ENCODE measurements at regions not wholly inside any gene's neighbourhood (a gene's known extent, or its start where the extent isn't known, plus 50 kb on each side); places are given as distances from the start of the nearest gene placed in this dataset.
A peak's percentile ranks its signal among the peaks of the same experiment; 100 is the strongest.

GRCh38 chr3:175911937-175912336 lies 1052.8 kb downstream of the NAALADL2 start:
- peak in 1 of 11 donors; percentile 11 for DNase-seq (ENCODE audit: extremely low read depth in 1 of 11, low read depth in 9 of 11, low spot score in 4 of 11)

GRCh38 chr3:175902226-175902625 lies 1043.1 kb downstream of the NAALADL2 start:
- peak in 2 of 11 donors; percentile 16 to 19 for DNase-seq (ENCODE audit: extremely low read depth in 1 of 11, low read depth in 9 of 11, low spot score in 4 of 11)

DNA sequence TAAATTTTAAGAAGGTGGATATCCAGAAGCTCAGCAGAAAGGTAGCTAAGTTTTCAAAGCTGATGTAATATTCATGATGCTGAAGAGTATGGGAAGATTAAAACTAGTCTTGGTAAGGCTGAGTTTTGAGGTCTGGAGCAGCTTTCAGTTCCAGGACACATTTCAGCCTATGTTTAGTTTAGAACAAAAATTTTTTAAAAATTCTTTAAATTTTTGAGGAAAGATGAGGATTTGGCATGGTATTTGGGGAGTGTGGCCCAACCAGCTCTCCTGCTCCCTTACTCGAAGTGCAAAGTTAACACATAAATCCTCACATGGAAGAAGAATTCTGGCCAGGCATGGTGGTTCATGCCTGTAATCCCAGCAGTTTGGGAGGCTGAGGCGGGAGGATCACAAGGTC lies 1039.1 kb downstream of the NAALADL2 start:
- no peak for DNase-seq (ENCODE audit: extremely low read depth in 1 of 11, low read depth in 9 of 11, low spot score in 4 of 11)

DNA sequence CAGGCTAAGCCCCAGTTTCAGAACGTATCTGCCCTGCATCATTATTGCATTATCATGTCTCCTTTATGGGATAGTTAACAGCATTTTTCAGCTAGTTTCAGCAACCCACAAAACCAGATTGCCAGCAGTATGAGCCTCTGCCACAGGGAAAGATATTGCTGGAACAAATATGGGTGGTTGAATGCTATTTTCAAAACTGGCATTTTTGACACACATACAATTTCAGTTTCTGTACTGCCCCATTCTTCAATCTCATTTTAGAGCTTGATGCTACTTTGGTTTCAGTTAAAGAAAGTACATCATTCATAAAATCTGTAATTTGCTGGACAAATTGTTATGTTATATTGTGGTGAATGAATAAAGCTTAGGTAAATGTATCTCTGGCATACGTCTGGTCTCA lies 1037.5 kb downstream of the NAALADL2 start:
- no peak for DNase-seq (ENCODE audit: extremely low read depth in 1 of 11, low read depth in 9 of 11, low spot score in 4 of 11)

DNA sequence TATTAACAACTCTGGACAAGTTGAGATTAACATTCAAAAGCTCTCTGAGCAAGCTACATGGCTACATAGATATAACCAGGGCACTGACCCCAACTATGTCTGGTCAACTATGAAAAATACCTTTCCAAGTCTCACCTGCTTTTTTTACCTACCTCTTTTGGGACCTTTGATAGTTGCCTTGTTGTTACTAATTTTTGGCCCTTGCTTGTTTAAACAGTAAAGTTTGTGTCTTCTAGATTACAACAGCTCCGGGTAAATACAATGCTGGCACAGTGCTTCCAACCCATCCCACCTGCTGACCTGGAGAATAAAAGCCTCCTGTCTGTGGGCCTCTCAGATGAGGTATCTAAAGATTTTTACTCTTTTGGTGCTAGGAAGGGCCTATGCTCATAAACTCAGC lies 1036.6 kb downstream of the NAALADL2 start:
- DNase-seq (ENCODE audit: extremely low read depth in 1 of 11, low read depth in 9 of 11, low spot score in 4 of 11): no peak

- no peak for DNase-seq (ENCODE audit: extremely low read depth in 1 of 11, low read depth in 9 of 11, low spot score in 4 of 11)
These were observed 1034.4 kb downstream of the NAALADL2 start for GRCh38 chr3:175893566-175893965.

GRCh38 chr3:175890066-175890465 lies 1030.9 kb downstream of the NAALADL2 start:
- DNase-seq (ENCODE audit: extremely low read depth in 1 of 11, low read depth in 9 of 11, low spot score in 4 of 11): no peak

GRCh38 chr3:175885231-175885766 lies 1026.2 kb downstream of the NAALADL2 start:
- no peak for DNase-seq (ENCODE audit: extremely low read depth in 1 of 11, low read depth in 9 of 11, low spot score in 4 of 11)

DNA sequence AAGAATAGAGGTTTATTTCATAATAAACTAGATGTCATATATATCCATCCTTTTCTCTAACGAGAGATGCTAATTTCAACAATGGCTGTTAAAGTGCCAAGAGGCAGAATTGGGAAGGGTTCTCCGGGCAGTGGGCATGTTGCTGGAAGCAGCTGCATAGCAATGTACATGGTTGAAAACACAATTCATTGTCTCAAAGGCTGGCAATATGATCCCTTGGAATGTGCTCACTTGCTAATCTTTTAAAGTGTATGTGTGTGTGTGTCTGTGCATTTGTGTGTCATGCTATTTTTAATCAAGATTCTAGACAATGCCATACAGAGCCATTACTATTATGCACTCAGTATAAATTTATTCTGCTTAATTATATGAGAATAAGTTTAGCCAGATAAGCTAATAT lies 1020.3 kb downstream of the NAALADL2 start:
- no peak for DNase-seq (ENCODE audit: extremely low read depth in 1 of 11, low read depth in 9 of 11, low spot score in 4 of 11)

DNA sequence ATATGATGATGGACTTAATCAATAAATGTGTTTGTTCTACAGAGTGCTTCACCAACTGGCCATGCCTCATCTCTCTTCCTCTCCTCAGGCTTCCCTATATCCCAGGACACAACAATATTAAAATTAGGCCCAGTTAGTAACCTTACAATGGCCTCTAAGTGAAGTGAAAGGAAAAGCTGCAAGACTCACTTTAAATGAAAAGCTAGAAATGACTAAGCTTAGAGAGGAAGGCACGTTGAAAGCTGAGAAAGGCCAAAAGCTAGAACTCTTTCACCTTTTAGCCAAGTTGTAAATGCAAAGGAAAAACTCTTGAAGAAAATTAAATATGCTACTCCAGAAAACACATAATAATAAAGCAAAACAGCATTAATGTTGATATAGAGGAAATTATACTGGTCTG lies 1010.3 kb downstream of the NAALADL2 start:
- no peak for DNase-seq (ENCODE audit: extremely low read depth in 1 of 11, low read depth in 9 of 11, low spot score in 4 of 11)

DNA sequence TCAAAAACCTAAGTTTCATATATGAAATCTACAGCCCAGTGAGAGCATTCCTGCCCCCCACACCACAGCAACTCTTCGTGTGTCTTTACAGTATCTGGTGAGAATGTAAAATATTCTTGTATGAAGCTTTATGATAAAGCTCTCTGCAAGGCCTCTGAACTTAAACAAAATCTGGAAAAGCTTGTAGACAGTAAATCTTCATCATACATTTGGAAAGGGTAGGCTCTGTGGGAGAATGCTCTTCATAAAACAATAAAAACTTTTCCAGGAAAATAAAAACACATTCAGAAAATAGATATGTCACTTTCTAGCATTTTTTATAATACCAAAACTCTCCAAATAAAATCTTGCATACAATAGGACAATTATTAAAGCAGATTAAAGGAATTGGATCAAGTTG lies 1009.5 kb downstream of the NAALADL2 start:
- no peak for DNase-seq (ENCODE audit: extremely low read depth in 1 of 11, low read depth in 9 of 11, low spot score in 4 of 11)

DNA sequence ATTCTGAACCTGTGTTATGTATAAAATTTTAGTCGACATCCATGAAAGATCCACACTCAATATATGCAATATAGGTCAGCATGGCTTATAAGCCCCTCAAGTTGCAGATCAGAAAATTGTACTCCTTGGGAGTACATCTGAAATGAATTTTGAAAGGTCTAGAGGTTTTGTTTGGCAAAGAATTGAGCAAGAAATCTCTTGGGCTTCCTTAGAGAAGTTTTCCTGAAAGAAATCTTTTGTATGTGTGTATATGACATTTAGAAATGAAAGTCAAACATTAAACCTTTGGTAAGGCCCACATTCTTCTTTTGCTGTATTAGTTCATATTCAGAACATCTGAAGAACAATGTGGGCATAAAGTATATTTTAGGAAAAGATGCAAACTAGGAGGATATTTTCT lies 1006.6 kb downstream of the NAALADL2 start:
- no peak for DNase-seq (ENCODE audit: extremely low read depth in 1 of 11, low read depth in 9 of 11, low spot score in 4 of 11)

- no peak for DNase-seq (ENCODE audit: extremely low read depth in 1 of 11, low read depth in 9 of 11, low spot score in 4 of 11)
These were observed 1002.8 kb downstream of the NAALADL2 start for GRCh38 chr3:175861916-175862315.

Data from renal cortex interstitium (tissue), 11 donors.